Cardiac muscle cell (in vitro differentiated cells and primary cell): ENCODE measurements at regions not wholly inside any gene's neighbourhood (a gene's known extent, or its start where the extent isn't known, plus 50 kb on each side); places are given as distances from the start of the nearest gene placed in this dataset.

Source experiments
- DNase-seq, 2 donors: peaks; one replicate each; pipeline versions ENCODE4 v3.0.0 to v3.0.0-alpha.2; 2010 to 2017; ENCODE audit warnings: low read depth in 1 of 2, low spot score in 1 of 2
- H3K27ac ChIP-seq: fragments of 200-600 bp; sonication (generic); 2 replicates; pipeline ENCODE4 v1.5.1; 2016
- H3K27me3 ChIP-seq: fragments of 200-600 bp; sonication (generic); 2 replicates; pipeline ENCODE4 v1.6.0; 2016; ENCODE audit warnings: control low read depth
- H3K36me3 ChIP-seq: fragments of 200-600 bp; sonication (generic); 2 replicates; pipeline ENCODE4 v1.5.1; 2016; ENCODE audit warnings: control low read depth
- H3K4me1 ChIP-seq: fragments of 200-600 bp; sonication (generic); 2 replicates; pipeline ENCODE4 v1.8.1; 2017; ENCODE audit warnings: low read depth, mild to moderate bottlenecking, mixed run types
- H3K4me3 ChIP-seq: fragments of 200-600 bp; sonication (generic); 2 replicates; pipeline ENCODE4 v1.5.1; 2016; ENCODE audit warnings: mild to moderate bottlenecking
- H3K9me3 ChIP-seq: fragments of 200-600 bp; sonication (generic); 2 replicates; pipeline ENCODE4 v1.5.1; 2017; ENCODE audit warnings: low read depth, mild to moderate bottlenecking, control low read depth
- TF ChIP-seq, protein P1 (sequence below): IDR thresholded peaks from 2 replicates; pipeline ENCODE4 v1.5.1; 2012; ENCODE audit warnings: low read depth, mild to moderate bottlenecking, low read length

DNA sequence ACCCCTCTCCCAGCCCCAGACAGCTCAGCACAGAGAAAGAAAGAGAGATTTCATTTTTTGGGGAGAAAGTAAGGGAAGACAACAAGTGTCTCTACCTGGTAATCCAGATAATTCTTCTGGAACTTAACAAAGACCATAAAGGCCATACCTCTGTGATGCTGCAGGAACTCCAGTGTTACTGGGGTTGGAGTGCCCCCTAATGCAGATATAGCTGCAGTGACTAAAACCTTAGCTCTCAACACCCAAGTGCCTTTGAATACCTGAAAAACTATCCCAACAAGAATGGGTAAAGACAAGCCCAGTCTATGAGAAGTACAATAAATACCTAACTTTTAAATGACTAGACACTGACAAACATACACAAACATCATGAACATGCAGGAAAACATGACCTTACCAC lies 365.3 kb upstream of the PTCHD4 start:
- Histone ChIP-seq H3K4me1 (no peaks in the 10 kb centered on the region), H3K27ac (no peak overlapping the region), H3K36me3 (no peaks in the 10 kb centered on the region), H3K27me3 (no peaks in the 10 kb centered on the region), H3K4me3 (no peak overlapping the region), H3K9me3 (no peaks in the 10 kb centered on the region)
- TF ChIP-seq, protein P1, sequence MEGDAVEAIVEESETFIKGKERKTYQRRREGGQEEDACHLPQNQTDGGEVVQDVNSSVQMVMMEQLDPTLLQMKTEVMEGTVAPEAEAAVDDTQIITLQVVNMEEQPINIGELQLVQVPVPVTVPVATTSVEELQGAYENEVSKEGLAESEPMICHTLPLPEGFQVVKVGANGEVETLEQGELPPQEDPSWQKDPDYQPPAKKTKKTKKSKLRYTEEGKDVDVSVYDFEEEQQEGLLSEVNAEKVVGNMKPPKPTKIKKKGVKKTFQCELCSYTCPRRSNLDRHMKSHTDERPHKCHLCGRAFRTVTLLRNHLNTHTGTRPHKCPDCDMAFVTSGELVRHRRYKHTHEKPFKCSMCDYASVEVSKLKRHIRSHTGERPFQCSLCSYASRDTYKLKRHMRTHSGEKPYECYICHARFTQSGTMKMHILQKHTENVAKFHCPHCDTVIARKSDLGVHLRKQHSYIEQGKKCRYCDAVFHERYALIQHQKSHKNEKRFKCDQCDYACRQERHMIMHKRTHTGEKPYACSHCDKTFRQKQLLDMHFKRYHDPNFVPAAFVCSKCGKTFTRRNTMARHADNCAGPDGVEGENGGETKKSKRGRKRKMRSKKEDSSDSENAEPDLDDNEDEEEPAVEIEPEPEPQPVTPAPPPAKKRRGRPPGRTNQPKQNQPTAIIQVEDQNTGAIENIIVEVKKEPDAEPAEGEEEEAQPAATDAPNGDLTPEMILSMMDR: peak; percentile 56
- DNase-seq: peak; percentile 47 to 64

DNA sequence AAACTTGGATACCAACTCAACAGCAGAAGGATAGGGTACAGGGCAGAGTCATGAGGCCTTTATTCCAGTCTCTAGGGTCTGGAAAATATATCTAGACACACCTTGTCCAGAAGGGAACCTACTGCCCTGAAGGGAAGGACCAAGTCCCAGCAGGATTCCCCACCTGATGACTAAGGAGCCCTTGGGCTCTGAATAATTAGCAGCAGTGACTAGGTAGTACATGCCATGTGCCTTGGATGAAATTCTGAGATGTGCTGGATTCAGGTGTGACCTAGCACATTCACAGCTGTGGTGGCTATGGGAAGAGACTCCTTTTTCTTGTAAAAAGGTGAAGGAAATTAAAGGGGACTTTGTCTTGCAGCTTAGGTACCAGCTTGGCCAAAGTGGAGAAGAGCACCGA lies 364.3 kb upstream of the PTCHD4 start:
- Histone ChIP-seq H3K27ac (no peak overlapping the region), H3K27me3 (no peaks in the 10 kb centered on the region), H3K36me3 (no peaks in the 10 kb centered on the region), H3K4me3 (no peak overlapping the region), H3K4me1 (no peaks in the 10 kb centered on the region), H3K9me3 (no peaks in the 10 kb centered on the region)
- DNase-seq: no peak
- TF ChIP-seq, protein P1: no peak

DNA sequence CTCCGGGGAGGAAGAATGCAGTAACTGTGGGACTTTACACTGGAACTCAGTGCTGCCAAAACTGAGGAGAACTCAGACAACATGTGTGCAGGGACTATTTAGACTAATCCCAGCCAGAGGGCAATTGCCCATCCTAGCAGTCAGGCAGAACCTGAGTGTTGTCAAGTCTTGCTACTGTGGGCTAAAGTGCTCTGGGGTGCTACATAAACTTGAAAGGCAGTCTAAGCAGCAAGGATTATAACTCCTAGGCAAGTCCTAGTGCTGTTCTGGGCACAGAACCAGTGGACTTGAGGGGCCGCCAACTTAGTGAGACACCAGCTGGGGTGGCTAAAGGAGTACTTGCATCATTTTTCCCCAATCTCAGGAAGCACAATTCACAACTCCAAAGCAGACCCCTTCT lies 363.8 kb upstream of the PTCHD4 start:
- H3K4me3 ChIP-seq: no peak overlapping the region
- no peaks in the 10 kb centered on the region for H3K9me3 ChIP-seq
- H3K27ac ChIP-seq: no peak overlapping the region
- H3K36me3 ChIP-seq: no peaks in the 10 kb centered on the region
- H3K27me3 ChIP-seq: no peaks in the 10 kb centered on the region
- TF ChIP-seq, protein P1: no peak
- DNase-seq: peak in 1 of 2 donors; percentile 54
- no peaks in the 10 kb centered on the region for H3K4me1 ChIP-seq

DNA sequence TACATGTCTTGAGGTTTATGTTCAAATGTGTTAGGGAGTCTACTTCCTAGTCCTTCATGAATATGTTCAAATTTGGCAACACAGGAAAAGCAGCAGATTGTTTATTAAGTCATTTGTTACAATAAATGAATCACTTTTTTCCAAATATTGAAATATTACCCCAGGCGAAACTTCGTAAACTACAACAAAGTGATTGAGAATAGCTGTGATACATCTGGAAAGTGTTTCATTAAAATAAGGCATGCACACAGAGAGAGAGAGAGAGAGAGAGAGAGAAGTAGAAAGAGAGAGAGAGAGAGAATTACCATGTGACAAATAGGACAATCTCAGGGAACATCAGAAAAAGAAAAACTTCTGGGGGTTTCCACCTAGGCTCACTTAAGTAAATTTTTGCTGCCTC lies 363.1 kb upstream of the PTCHD4 start:
- no peaks in the 10 kb centered on the region for H3K4me1 ChIP-seq
- H3K27me3 ChIP-seq: no peaks in the 10 kb centered on the region
- H3K4me3 ChIP-seq: no peak overlapping the region
- no peaks in the 10 kb centered on the region for H3K36me3 ChIP-seq
- no peaks in the 10 kb centered on the region for H3K9me3 ChIP-seq
- no peak for DNase-seq
- H3K27ac ChIP-seq: no peak overlapping the region
- TF ChIP-seq, protein P1: no peak

DNA sequence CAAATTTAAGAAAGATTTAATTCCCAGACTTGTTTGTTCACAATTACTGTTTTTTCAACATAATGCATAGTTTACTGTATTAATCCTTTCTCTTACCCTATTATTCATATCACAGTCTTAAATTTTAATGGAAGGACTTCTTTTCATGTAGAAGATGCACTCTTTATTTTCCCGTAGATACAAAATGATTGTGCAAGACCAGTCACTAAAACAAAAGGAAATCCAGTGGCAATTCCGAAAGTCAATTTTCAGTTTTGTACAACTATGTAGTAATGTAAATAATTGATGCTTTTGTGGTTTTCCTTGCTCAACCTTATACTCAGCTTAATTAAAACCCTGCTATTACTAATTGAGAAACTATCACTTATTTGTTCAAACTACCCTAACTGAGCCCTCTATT lies 361.5 kb upstream of the PTCHD4 start:
- TF ChIP-seq, protein P1: no peak
- Histone ChIP-seq H3K27ac (no peak overlapping the region), H3K4me3 (no peak overlapping the region), H3K36me3 (no peaks in the 10 kb centered on the region), H3K4me1 (no peaks in the 10 kb centered on the region), H3K9me3 (no peaks in the 10 kb centered on the region), H3K27me3 (no peaks in the 10 kb centered on the region)
- peak in 1 of 2 donors; percentile 21 for DNase-seq

DNA sequence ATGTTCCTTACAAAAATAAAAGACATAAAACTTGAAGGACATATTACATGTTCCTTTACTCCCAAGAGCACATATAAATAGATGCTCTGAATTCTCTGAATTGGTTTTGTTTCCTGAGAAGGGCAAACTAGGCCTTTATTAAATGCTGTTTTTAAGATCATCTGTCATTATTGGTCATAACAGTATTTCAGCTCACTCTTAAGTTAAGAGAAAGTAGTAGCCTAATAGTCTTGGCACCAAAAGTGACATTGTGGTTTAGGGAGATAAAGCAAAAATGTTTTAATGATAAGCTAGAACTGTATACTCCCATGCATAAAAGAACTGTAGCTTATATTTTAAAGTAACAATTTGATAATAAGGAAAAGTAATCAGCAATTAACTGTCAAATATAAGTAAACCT lies 361.1 kb upstream of the PTCHD4 start:
- Histone ChIP-seq H3K36me3 (no peaks in the 10 kb centered on the region), H3K4me1 (no peaks in the 10 kb centered on the region), H3K27me3 (no peaks in the 10 kb centered on the region), H3K9me3 (no peaks in the 10 kb centered on the region), H3K27ac (no peak overlapping the region), H3K4me3 (no peak overlapping the region)
- DNase-seq: peak in 1 of 2 donors; percentile 78
- TF ChIP-seq, protein P1: no peak
